Pulmonary artery endothelial cell (primary cell): ENCODE measurements at regions not wholly inside any gene's neighbourhood (a gene's known extent, or its start where the extent isn't known, plus 50 kb on each side); places are given as distances from the start of the nearest gene placed in this dataset.
"Not testable (repeated sequence)": the region's sequence is repeated elsewhere in the genome, so short reads cannot be mapped to it uniquely, and the experiment has no call there.

ENCODE experiments used
- DNase-seq: peaks from one replicate; pipeline ENCODE4 v3.0.0-alpha.2; 2011; ENCODE audit warnings: low read depth, low spot score

- DNase-seq: no peak
These were observed 54.3 kb upstream of the CIT start for GRCh38 chr12:119931402-119931801.

- DNase-seq: no peak
These were observed 55.8 kb upstream of the CIT start for GRCh38 chr12:119932921-119933320.

GRCh38 chr12:119934780-119935179 is 54.3 kb upstream of the BICDL1 start:
- not testable (repeated sequence) for DNase-seq

- DNase-seq: no peak
These were observed 52.2 kb upstream of the BICDL1 start for GRCh38 chr12:119936705-119937311.

GRCh38 chr12:119938049-119938667 is 50.9 kb upstream of the BICDL1 start:
- peak; percentile 4 for DNase-seq
